Uterus (tissue), 3 donors: ENCODE measurements at regions not wholly inside any gene's neighbourhood (a gene's known extent, or its start where the extent isn't known, plus 50 kb on each side); places are given as distances from the start of the nearest gene placed in this dataset.

Experiments
- DNase-seq, 2 donors: peaks; one replicate each; pipeline ENCODE4 v3.0.0-alpha.2; 2019 to 2020
- H3K27ac ChIP-seq, 2 donors: fragments of 200-600 bp; sonication (generic); 1 replicate in 1 of 2; 2 replicates in 1 of 2; pipeline ENCODE4 v1.5.1; 2016 to 2018
- H3K27me3 ChIP-seq, 2 donors: fragments of 200-600 bp; sonication (generic); one replicate each; pipeline ENCODE4 v1.5.1; 2018 to 2019; ENCODE audit warnings: control low read depth in 1 of 2
- H3K36me3 ChIP-seq, 2 donors: fragments of 200-600 bp; sonication (generic); one replicate each; pipeline ENCODE4 v1.5.1; 2019; ENCODE audit warnings: control low read depth in 1 of 2
- H3K4me1 ChIP-seq, 2 donors: fragments of 200-600 bp; sonication (generic); one replicate each; pipeline ENCODE4 v1.5.1; 2018 to 2019; ENCODE audit warnings: control low read depth in 1 of 2
- H3K4me3 ChIP-seq, 2 donors: fragments of 200-600 bp; sonication (generic); 1 replicate in 1 of 2; 2 replicates in 1 of 2; pipeline ENCODE4 v1.5.1; 2018 to 2019; ENCODE audit warnings: mild to moderate bottlenecking in 1 of 2
- H3K9me3 ChIP-seq, 2 donors: fragments of 200-600 bp; sonication (generic); one replicate each; pipeline ENCODE4 v1.5.1; 2019; ENCODE audit warnings: control low read depth in 1 of 2
- POLR2A ChIP-seq, 2 donors: fragments of 450-650 bp; IDR thresholded peaks; one replicate each; pipeline ENCODE4 v1.6.1; 2016; ENCODE audit warnings: antibody characterized with exemption in 2 of 2, mild to moderate bottlenecking in 1 of 2, moderate library complexity in 1 of 2
- intact Hi-C: fragments of 100-400 bp; cut with DNase I; formaldehyde crosslinking; loops from one replicate; pipeline ENCODE4 v1.15.1; 2023; ENCODE audit warnings: low total_unique reads
- TF ChIP-seq, protein P1 (sequence below), 4 experiments: fragments of 200-600 bp in 2 of 4; fragments of 450-650 bp in 2 of 4; sonication (generic) in 2 of 4; IDR thresholded peaks; one replicate each; pipeline ENCODE4 v1.5.1; 2016 to 2019; ENCODE audit warnings: antibody characterized with exemption in 4 of 4, mild to moderate bottlenecking in 2 of 4, moderate library complexity in 1 of 4
- donor health status: DM: yes; HTN: yes; CAD: no.

DNA sequence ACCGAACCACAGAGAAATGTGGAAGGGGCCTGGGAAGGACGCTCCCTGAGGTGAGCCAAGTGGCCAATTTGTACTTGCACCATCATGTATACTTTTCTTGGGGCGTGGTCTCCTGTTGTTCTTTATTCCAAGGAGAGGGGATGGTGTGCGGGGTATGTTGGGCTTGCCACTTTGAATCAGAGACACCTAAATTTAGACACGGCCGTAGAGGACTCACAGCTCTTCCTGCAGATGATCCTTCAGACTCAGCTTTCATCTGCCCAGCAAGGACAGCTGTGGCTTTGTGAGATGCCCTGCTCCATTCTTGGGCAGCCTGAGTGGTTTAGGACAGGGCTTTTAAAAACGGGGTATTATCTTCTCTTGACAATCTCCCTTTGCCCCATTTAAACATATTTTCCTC, 473.2 kb downstream of the REEP3 start:
- intact Hi-C loops, result no loop called here
- Histone ChIP-seq H3K9me3 (no peaks in the 10 kb centered on the region), H3K36me3 (no peaks in the 10 kb centered on the region), H3K4me1 (no peaks in the 10 kb centered on the region), H3K4me3 (no peak overlapping the region), H3K27me3 (no peaks in the 10 kb centered on the region), H3K27ac (no peak overlapping the region)
- TF ChIP-seq, protein P1, sequence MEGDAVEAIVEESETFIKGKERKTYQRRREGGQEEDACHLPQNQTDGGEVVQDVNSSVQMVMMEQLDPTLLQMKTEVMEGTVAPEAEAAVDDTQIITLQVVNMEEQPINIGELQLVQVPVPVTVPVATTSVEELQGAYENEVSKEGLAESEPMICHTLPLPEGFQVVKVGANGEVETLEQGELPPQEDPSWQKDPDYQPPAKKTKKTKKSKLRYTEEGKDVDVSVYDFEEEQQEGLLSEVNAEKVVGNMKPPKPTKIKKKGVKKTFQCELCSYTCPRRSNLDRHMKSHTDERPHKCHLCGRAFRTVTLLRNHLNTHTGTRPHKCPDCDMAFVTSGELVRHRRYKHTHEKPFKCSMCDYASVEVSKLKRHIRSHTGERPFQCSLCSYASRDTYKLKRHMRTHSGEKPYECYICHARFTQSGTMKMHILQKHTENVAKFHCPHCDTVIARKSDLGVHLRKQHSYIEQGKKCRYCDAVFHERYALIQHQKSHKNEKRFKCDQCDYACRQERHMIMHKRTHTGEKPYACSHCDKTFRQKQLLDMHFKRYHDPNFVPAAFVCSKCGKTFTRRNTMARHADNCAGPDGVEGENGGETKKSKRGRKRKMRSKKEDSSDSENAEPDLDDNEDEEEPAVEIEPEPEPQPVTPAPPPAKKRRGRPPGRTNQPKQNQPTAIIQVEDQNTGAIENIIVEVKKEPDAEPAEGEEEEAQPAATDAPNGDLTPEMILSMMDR (IDR thresholded peaks at IDR 0.05), result no peak
- no peak for TF ChIP-seq POLR2A (IDR thresholded peaks at IDR 0.05)
- DNase-seq, result no peak

DNA sequence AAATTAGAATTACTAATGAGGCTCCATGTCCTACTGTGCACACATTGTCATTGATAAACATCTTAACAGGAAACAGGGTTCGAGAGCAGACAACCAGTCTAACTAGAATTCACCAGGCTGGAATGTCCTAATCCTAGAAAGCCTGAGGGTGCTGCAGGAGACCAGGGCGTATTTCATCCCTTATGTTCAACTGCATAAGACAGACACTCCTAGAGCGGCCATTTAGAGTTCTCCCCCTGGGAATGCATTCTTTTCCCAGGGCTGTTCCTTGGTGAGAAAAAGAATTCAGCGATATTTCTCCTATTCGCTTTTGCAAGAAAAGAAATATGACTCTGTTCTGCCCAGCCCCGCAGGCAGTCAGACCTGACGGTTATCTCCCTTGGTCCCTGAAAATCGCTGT, 486.0 kb downstream of the REEP3 start:
- no peaks in the 10 kb centered on the region for H3K27me3 ChIP-seq
- H3K36me3 ChIP-seq, result no peaks in the 10 kb centered on the region
- TF ChIP-seq, protein P1 (IDR thresholded peaks at IDR 0.05), result no peak
- TF ChIP-seq POLR2A (IDR thresholded peaks at IDR 0.05), result no peak
- DNase-seq, result no peak
- H3K27ac ChIP-seq, result no peak overlapping the region
- no peaks in the 10 kb centered on the region for H3K9me3 ChIP-seq
- H3K4me3 ChIP-seq, result no peak overlapping the region
- intact Hi-C loops, result no loop called here
- H3K4me1 ChIP-seq, result no peaks in the 10 kb centered on the region

DNA sequence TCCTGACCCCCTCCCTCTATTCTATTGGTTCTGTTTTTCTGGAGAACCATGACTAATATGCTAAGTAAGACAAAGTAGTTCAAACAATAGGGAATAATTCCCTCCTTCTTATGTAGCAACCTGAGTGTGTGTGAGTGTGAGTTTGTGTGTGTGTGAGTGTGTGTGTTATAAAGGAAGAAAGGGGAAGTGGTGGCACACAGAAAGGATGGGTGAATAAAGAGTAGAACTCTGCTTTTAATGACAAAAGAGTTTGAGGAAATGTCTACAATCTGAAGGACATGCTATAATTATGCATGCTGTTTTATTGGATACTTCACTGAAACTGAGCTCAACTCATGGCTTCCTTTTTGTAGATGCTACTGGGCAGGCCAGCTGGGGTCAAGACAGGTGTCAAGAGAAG, 489.5 kb downstream of the REEP3 start:
- H3K4me1 ChIP-seq, result no peaks in the 10 kb centered on the region
- H3K27ac ChIP-seq, result no peak overlapping the region
- no peaks in the 10 kb centered on the region for H3K9me3 ChIP-seq
- no peaks in the 10 kb centered on the region for H3K27me3 ChIP-seq
- no peaks in the 10 kb centered on the region for H3K36me3 ChIP-seq
- DNase-seq, result no peak
- no peak overlapping the region for H3K4me3 ChIP-seq
- intact Hi-C loops, result no loop called here
- TF ChIP-seq, protein P1 (IDR thresholded peaks at IDR 0.05), result no peak
- no peak for TF ChIP-seq POLR2A (IDR thresholded peaks at IDR 0.05)

DNA sequence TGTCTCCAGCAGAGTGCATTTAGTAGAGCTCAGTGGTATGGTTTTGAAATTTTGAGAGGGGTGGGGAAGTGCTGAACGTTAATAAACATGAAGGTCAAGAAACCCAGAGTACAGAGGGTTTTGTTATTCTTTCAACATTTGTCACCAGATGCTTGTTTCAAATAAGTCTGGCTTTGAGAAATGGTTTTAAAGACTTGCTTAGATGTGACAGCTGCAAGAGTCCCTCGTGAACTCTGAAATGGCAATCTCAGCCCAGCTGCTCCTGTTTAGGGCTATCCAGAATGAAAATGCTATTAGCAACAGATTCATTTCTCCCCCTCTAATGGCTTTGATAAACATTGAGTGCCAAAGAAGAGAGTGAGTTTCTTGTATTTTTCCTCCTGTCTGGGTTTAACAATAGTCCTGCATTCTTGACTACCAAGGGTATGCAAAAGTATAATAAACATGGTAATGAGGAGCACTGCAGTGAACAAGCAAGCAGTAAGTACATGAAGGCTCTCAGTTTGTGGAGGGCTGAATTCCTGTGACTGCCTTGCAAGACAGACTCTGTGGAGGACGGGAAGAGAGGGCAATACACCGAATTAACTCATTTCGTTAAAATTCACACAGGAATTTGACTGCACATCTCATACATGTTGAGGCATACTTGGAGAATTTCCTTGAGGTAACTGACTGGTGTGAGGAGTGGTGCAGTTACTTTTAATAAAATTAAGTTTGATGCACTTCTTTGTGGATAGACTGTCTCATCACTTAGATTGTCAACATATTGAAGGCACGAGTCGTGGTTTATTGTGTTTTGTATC, 490.9 kb downstream of the REEP3 start:
- H3K27ac ChIP-seq, result no peak overlapping the region
- no peaks in the 10 kb centered on the region for H3K27me3 ChIP-seq
- intact Hi-C loops, result no loop called here
- no peaks in the 10 kb centered on the region for H3K36me3 ChIP-seq
- no peak overlapping the region for H3K4me3 ChIP-seq
- no peaks in the 10 kb centered on the region for H3K4me1 ChIP-seq
- no peak for DNase-seq
- H3K9me3 ChIP-seq, result no peaks in the 10 kb centered on the region
- TF ChIP-seq, protein P1 (IDR thresholded peaks at IDR 0.05), result no peak
- TF ChIP-seq POLR2A (IDR thresholded peaks at IDR 0.05), result no peak

DNA sequence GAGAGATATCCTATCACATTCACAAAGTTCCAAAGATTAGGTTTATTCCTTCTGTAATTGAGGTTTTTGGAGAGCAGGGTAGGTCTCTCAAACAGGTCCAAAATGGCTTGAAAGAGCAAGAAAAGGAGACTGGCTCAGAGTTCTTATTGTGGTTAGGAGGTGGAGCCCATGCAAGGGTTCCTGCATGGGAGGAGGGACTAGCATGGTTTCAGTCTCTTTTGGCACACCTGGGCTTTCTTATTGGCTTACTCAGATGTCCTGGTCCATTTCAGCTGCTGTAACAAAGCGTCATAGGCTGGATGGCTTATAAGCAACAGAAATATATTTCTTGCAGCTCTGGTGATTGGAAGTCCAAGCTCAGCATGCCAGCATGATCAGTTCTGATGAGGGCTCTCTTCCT, 493.1 kb downstream of the REEP3 start:
- Histone ChIP-seq H3K36me3 (no peaks in the 10 kb centered on the region), H3K9me3 (no peaks in the 10 kb centered on the region), H3K4me3 (no peak overlapping the region), H3K27ac (no peak overlapping the region), H3K27me3 (no peaks in the 10 kb centered on the region), H3K4me1 (no peaks in the 10 kb centered on the region)
- DNase-seq, result no peak
- TF ChIP-seq, protein P1 (IDR thresholded peaks at IDR 0.05), result no peak
- intact Hi-C loops, result no loop called here
